Prostate gland (tissue), 2 donors: ENCODE measurements at regions not wholly inside any gene's neighbourhood (a gene's known extent, or its start where the extent isn't known, plus 50 kb on each side); places are given as distances from the start of the nearest gene placed in this dataset.

ENCODE experiments used
- DNase-seq: peaks from one replicate; pipeline ENCODE4 v3.0.0-alpha.2; 2019; ENCODE audit warnings: low spot score
- H3K27ac ChIP-seq, 2 donors: fragments of 200-600 bp; sonication (generic); 2 replicates each; pipeline ENCODE4 v1.5.1; 2017 to 2019
- H3K27me3 ChIP-seq: fragments of 200-600 bp; sonication (generic); replicated peaks from 2 replicates; pipeline ENCODE4 v1.5.1; 2019; ENCODE audit not compliant: insufficient read depth
- H3K36me3 ChIP-seq, 2 donors: fragments of 200-600 bp; sonication (generic); 1 replicate in 1 of 2; 2 replicates in 1 of 2; pipeline versions ENCODE4 v1.5.1 to v1.8.1; 2017 to 2019
- H3K4me1 ChIP-seq: fragments of 200-600 bp; sonication (generic); replicated peaks from 2 replicates; pipeline ENCODE4 v1.5.1; 2019
- H3K4me3 ChIP-seq, 2 donors: fragments of 200-600 bp; sonication (generic); 2 replicates each; pipeline ENCODE4 v1.5.1; 2017 to 2019
- H3K9me3 ChIP-seq: fragments of 200-600 bp; sonication (generic); 2 replicates; pipeline ENCODE4 v1.5.1; 2017
- CTCF ChIP-seq, 4 experiments: fragments of 200-600 bp in 2 of 4; fragments of 450-650 bp in 2 of 4; sonication (generic) in 2 of 4; IDR thresholded peaks; 1 replicate in 3 of 4; 2 replicates in 1 of 4; pipeline ENCODE4 v1.5.1; 2016 to 2019; ENCODE audit warnings: antibody characterized with exemption in 4 of 4, mild to moderate bottlenecking in 2 of 4, moderate library complexity in 2 of 4
- POLR2A ChIP-seq: fragments of 450-650 bp; IDR thresholded peaks from one replicate; pipeline ENCODE4 v1.6.1; 2016; ENCODE audit warnings: antibody characterized with exemption, mild to moderate bottlenecking
- POLR2AphosphoS5 ChIP-seq: sonication (generic); formaldehyde crosslinking; IDR thresholded peaks from one replicate; pipeline ENCODE4 v1.6.1; 2017; ENCODE audit warnings: antibody characterized with exemption
- WGBS: methylation state at CpG from one replicate; pipeline ENCODE4 v1.1.5; 2018; 5-methylcytosine and 5-hydroxymethylcytosine counted together
- intact Hi-C: fragments of 100-400 bp; cut with DNase I; formaldehyde crosslinking; loops from one replicate; pipeline ENCODE4 v1.14.2; 2022

- Histone ChIP-seq H3K27me3 (no peaks in the 10 kb centered on the region), H3K4me1 (no peaks in the 10 kb centered on the region), H3K27ac (no peak overlapping the region), H3K36me3 (no peaks in the 10 kb centered on the region), H3K9me3 (no peaks in the 10 kb centered on the region), H3K4me3 (no peak overlapping the region)
- no peak for TF ChIP-seq POLR2A
- no peak for TF ChIP-seq POLR2AphosphoS5
- no peak for TF ChIP-seq CTCF (IDR thresholded peaks at IDR 0.05)
- 58% methylated on average over 3 of the region's 3 CpGs for WGBS
- DNase-seq = no peak
- intact Hi-C loops = no loop called here
Measured at GRCh38 chr7:32242436-32242835, 172.2 kb upstream of the PDE1C start.

GRCh38 chr7:32241636-32242035, 171.4 kb upstream of the PDE1C start:
- DNase-seq = no peak
- WGBS = 100% methylated on average over 1 of the region's 1 CpG

GRCh38 chr7:32239764-32240163, 169.6 kb upstream of the PDE1C start:
- no peak overlapping the region for H3K4me3 ChIP-seq
- no peaks in the 10 kb centered on the region for H3K9me3 ChIP-seq
- intact Hi-C loops = no loop called here
- 83% methylated on average over 1 of the region's 1 CpG for WGBS
- H3K36me3 ChIP-seq = no peaks in the 10 kb centered on the region
- H3K27me3 ChIP-seq = no peaks in the 10 kb centered on the region
- DNase-seq = no peak
- H3K27ac ChIP-seq = no peak overlapping the region
- H3K4me1 ChIP-seq = no peaks in the 10 kb centered on the region
- no peak for TF ChIP-seq POLR2AphosphoS5
- TF ChIP-seq CTCF (IDR thresholded peaks at IDR 0.05) = no peak

More at GRCh38 chr7:32241636-32242035, 171.4 kb upstream of the PDE1C start:
- no peak overlapping the region for H3K4me3 ChIP-seq
- no peaks in the 10 kb centered on the region for H3K4me1 ChIP-seq
- intact Hi-C loops = no loop called here
- no peak for TF ChIP-seq CTCF (IDR thresholded peaks at IDR 0.05)
- TF ChIP-seq POLR2A = no peak
- TF ChIP-seq POLR2AphosphoS5 = no peak
- H3K27me3 ChIP-seq = no peaks in the 10 kb centered on the region
- no peaks in the 10 kb centered on the region for H3K9me3 ChIP-seq
- H3K27ac ChIP-seq = no peak overlapping the region
- H3K36me3 ChIP-seq = no peaks in the 10 kb centered on the region

GRCh38 chr7:32228601-32229000, 158.4 kb upstream of the PDE1C start:
- H3K27me3 ChIP-seq = no peaks in the 10 kb centered on the region
- TF ChIP-seq POLR2A = no peak
- no peak for TF ChIP-seq POLR2AphosphoS5
- no peak for TF ChIP-seq CTCF (IDR thresholded peaks at IDR 0.05)
- intact Hi-C loops = no loop called here
- H3K4me1 ChIP-seq = no peaks in the 10 kb centered on the region
- H3K36me3 ChIP-seq = no peaks in the 10 kb centered on the region
- DNase-seq = no peak
- H3K4me3 ChIP-seq = no peak overlapping the region
- H3K9me3 ChIP-seq = no peaks in the 10 kb centered on the region
- WGBS = 88% methylated on average over 2 of the region's 2 CpGs
- H3K27ac ChIP-seq = no peak overlapping the region

GRCh38 chr7:32227746-32228145, 157.5 kb upstream of the PDE1C start:
- DNase-seq = no peak
- intact Hi-C loops = no loop called here
- H3K4me1 ChIP-seq = no peaks in the 10 kb centered on the region
- H3K27ac ChIP-seq = no peak overlapping the region
- H3K27me3 ChIP-seq = no peaks in the 10 kb centered on the region
- no peak overlapping the region for H3K4me3 ChIP-seq
- TF ChIP-seq POLR2A = no peak
- H3K9me3 ChIP-seq = no peaks in the 10 kb centered on the region
- WGBS = 71% methylated on average over 1 of the region's 1 CpG
- H3K36me3 ChIP-seq = no peaks in the 10 kb centered on the region

GRCh38 chr7:32224276-32224675, 154.1 kb upstream of the PDE1C start:
- TF ChIP-seq POLR2A (no peak), POLR2AphosphoS5 (no peak), CTCF (IDR thresholded peaks at IDR 0.05) (no peak)
- Histone ChIP-seq H3K4me3 (no peak overlapping the region), H3K27ac (no peak overlapping the region), H3K4me1 (no peaks in the 10 kb centered on the region), H3K9me3 (no peaks in the 10 kb centered on the region), H3K27me3 (no peaks in the 10 kb centered on the region), H3K36me3 (no peaks in the 10 kb centered on the region)
- DNase-seq = no peak
- intact Hi-C loops = no loop called here
- 80% methylated on average over 5 of the region's 5 CpGs for WGBS
